Right cardiac atrium (tissue), 5 donors: ENCODE measurements at regions not wholly inside any gene's neighbourhood (a gene's known extent, or its start where the extent isn't known, plus 50 kb on each side); places are given as distances from the start of the nearest gene placed in this dataset.

Experiments
- ATAC-seq, 2 donors: fragments of 200-7000 bp; cut with Tn5 transposase; one replicate each; pipeline versions ENCODE4 v1.8.0 to v1.9.1; 2020; ENCODE audit warnings: moderate library complexity in 2 of 2, mild to moderate bottlenecking in 1 of 2
- DNase-seq, 3 donors: peaks; one replicate each; pipeline ENCODE4 v3.0.0-alpha.2; 2020
- H3K27ac ChIP-seq: one replicate; pipeline ENCODE4 v1.5.1; 2013; ENCODE audit warnings: mild to moderate bottlenecking, low read length, control low read depth, moderate library complexity
- H3K27me3 ChIP-seq: one replicate; pipeline ENCODE4 v1.6.1; 2013; ENCODE audit not compliant: control insufficient read depth, insufficient read depth
- H3K4me1 ChIP-seq: one replicate; pipeline ENCODE4 v1.6.1; 2013; ENCODE audit warnings: low read length; ENCODE audit not compliant: control insufficient read depth, insufficient read depth
- H3K4me3 ChIP-seq: one replicate; pipeline ENCODE4 v1.5.1; 2013; ENCODE audit warnings: low read length, control low read depth
- H3K9me3 ChIP-seq: one replicate; pipeline ENCODE4 v1.6.1; 2013; ENCODE audit warnings: low read length; ENCODE audit not compliant: control insufficient read depth
- WGBS: extraction: QIAGEN DNeasy Blood & Tissue Kit; methylation state at CpG from one replicate; pipeline ENCODE4 v1.1.7; 2013; 5-methylcytosine and 5-hydroxymethylcytosine counted together
- intact Hi-C, 4 donors: fragments of 100-400 bp; cut with DNase I; formaldehyde crosslinking; loops; one replicate each; pipeline versions ENCODE4 v1.11.0 to v1.14.0; 2022 to 2023
- donor health status: healthy with polysubstance abuse.
- donor health status: DM: no; HTN: yes; CAD: no.
- donor health status: DM: no; HTN: no; CAD: no.
- donor health status: DM: no; HTN: yes; CAD: no; lungs with severe emphysema.
- donor health status: DM: yes; HTN: yes; CAD: no.

DNA sequence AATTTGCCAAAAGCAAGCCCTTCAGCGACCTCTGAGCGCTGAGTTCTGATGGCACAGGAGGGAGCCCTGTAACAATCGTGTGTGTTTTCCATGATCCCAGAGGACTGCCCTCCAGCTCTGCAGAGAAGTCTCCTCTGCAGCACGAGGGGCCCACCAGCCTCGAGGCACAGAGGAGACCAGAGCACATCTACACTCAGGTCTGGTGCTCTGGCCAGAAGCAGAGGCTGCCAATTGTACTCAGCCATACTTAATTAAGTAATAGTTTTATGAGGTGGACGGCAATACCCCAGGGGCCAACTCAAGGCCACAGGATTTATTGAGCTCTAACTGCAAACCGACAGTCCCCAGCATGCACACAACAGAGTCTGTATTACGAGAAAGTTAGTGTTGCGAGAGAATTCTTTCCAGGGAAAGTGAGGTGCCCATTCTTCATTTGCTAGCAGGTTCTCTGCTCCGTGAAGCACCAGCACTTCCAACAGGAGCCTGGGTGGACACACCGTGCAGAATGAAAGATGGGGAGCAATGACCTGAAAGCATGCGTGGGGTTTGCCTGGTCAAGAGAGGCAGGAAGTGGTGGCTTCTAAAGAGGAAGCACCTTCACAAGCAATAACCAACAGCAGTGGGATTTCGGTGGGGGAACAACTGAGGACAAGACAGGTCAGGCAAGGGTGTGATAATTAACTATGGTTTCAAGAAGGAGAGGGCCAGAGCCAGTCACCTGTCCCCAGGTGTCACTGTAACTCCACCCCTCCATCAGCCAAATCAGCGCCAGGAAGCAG is 92.8 kb upstream of the FOXC1 start:
- intact Hi-C loops = no loop called here
- Histone ChIP-seq H3K27ac (no peak overlapping the region), H3K27me3 (no peaks in the 10 kb centered on the region), H3K4me3 (no peak overlapping the region), H3K9me3 (no peaks in the 10 kb centered on the region), H3K4me1 (no peaks in the 10 kb centered on the region)
- ATAC-seq (no peak), DNase-seq (no peak)
- WGBS = 77% methylated on average over 14 of the region's 14 CpGs

GRCh38 chr6:1518855-1519254 is 90.9 kb upstream of the FOXC1 start:
- 91% methylated on average over 8 of the region's 8 CpGs for WGBS
- Histone ChIP-seq H3K27me3 (no peaks in the 10 kb centered on the region), H3K4me3 (no peak overlapping the region), H3K4me1 (no peaks in the 10 kb centered on the region), H3K27ac (no peak overlapping the region), H3K9me3 (no peaks in the 10 kb centered on the region)
- ATAC-seq = no peak
- DNase-seq = no peak
- intact Hi-C loops = no loop called here

DNA sequence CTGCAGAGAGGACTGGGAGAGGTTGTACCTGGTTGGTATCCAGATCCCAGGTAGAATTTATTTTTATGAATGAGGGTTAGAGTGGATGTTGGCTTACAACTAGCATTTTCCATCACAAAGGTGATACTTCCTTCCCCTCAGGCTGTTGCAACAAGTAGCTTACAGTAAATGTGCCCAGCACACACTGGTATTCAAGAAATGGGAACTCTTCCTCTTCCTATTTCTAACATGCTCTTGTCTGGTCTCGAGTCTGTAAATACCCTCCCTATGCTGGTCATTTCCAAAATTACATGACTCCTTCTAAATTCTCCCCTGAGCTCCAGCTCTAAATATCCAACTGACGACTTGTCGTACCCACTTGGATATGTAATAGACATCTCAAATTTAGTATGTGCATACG is 90.1 kb upstream of the FOXC1 start:
- no peak for DNase-seq
- no peak overlapping the region for H3K4me3 ChIP-seq
- no peaks in the 10 kb centered on the region for H3K27me3 ChIP-seq
- H3K4me1 ChIP-seq = no peaks in the 10 kb centered on the region
- no peak for ATAC-seq
- intact Hi-C loops = no loop called here
- H3K27ac ChIP-seq = no peak overlapping the region
- WGBS = 66% methylated on average over 4 of the region's 4 CpGs
- no peaks in the 10 kb centered on the region for H3K9me3 ChIP-seq

DNA sequence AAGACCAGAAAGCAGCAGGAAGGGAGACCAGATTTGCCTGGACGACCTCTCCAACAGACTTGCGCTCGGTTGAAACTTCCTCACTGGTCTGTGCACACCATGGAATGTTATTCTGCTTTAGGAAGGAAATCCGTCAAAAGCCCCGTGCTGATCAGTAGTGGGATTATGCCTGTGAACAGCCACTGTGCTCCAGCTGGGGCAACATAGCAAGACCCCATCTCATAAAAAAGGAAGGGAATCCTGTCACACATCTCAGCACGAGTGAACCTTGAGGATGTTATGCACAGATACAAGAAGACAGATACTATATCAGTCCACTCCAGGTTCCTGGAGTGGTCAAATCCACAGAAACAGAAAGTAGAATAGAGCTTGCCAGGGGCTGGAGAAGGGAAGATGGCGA is 86.9 kb upstream of the FOXC1 start:
- Histone ChIP-seq H3K27ac (no peak overlapping the region), H3K27me3 (no peaks in the 10 kb centered on the region), H3K4me3 (no peak overlapping the region), H3K4me1 (no peaks in the 10 kb centered on the region), H3K9me3 (no peaks in the 10 kb centered on the region)
- WGBS = 60% methylated on average over 7 of the region's 7 CpGs
- intact Hi-C loops = no loop called here
- ATAC-seq = no peak
- DNase-seq = no peak

DNA sequence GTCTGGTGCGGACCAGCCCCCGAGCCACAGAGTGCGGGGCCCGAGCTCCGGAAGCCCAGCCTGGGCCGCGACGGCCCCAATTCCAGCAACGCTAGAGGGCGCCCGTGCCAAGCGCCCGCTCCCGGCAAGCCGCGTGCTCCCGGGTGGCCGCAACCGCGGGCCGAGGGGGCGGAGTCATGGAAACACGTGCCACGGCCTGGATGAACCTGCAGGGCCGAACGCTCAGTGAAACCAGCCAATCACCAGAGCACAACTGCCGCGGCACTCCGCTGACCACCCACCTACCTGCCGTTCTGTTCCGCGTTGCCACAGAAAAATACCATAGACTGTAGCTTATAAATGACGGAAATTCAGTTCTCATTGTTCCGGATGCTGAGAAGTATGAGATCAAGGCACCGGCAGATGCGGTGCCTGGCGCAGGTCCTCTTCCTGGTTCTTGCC is 85.7 kb upstream of the FOXC1 start:
- intact Hi-C loops = no loop called here
- H3K27me3 ChIP-seq = no peaks in the 10 kb centered on the region
- ATAC-seq (peak; percentile 73 to 81), DNase-seq (peak; percentile 83 to 91 (median 89))
- WGBS = 14% methylated on average over 37 of the region's 37 CpGs
- H3K9me3 ChIP-seq = no peaks in the 10 kb centered on the region
- no peak overlapping the region for H3K27ac ChIP-seq
- H3K4me1 ChIP-seq = no peaks in the 10 kb centered on the region
- no peak overlapping the region for H3K4me3 ChIP-seq

GRCh38 chr6:1525364-1526038 is 84.2 kb upstream of the FOXC1 start:
- no peak for ATAC-seq
- DNase-seq = no peak
- no peaks in the 10 kb centered on the region for H3K4me1 ChIP-seq
- intact Hi-C loops = no loop called here
- H3K27me3 ChIP-seq = no peaks in the 10 kb centered on the region
- 81% methylated on average over 14 of the region's 14 CpGs for WGBS
- no peak overlapping the region for H3K27ac ChIP-seq
- H3K4me3 ChIP-seq = no peak overlapping the region
- no peaks in the 10 kb centered on the region for H3K9me3 ChIP-seq

- no peak overlapping the region for H3K4me3 ChIP-seq
- H3K4me1 ChIP-seq = no peaks in the 10 kb centered on the region
- peak in 1 of 3 donors; percentile 71 for DNase-seq
- no peaks in the 10 kb centered on the region for H3K27me3 ChIP-seq
- intact Hi-C loops = no loop called here
- ATAC-seq = peak; percentile 19 to 47
- 40% methylated on average over 12 of the region's 12 CpGs for WGBS
- H3K27ac ChIP-seq = no peak overlapping the region
- H3K9me3 ChIP-seq = no peaks in the 10 kb centered on the region
Observed at GRCh38 chr6:1526398-1527072, 83.2 kb upstream of the FOXC1 start.

GRCh38 chr6:1527073-1527457 is 82.7 kb upstream of the FOXC1 start:
- intact Hi-C loops = no loop called here
- WGBS = 17% methylated on average over 11 of the region's 11 CpGs
- no peak overlapping the region for H3K4me3 ChIP-seq
- no peaks in the 10 kb centered on the region for H3K4me1 ChIP-seq
- H3K27ac ChIP-seq = no peak overlapping the region
- DNase-seq (peak; percentile 68 to 87 (median 75)), ATAC-seq (peak; percentile 81 to 87)
- H3K27me3 ChIP-seq = no peaks in the 10 kb centered on the region
- H3K9me3 ChIP-seq = no peaks in the 10 kb centered on the region

GRCh38 chr6:1535295-1535694 is 74.4 kb upstream of the FOXC1 start:
- peak in 1 of 2 donors; percentile 21 for ATAC-seq
- WGBS = 68% methylated on average over 4 of the region's 4 CpGs

DNA sequence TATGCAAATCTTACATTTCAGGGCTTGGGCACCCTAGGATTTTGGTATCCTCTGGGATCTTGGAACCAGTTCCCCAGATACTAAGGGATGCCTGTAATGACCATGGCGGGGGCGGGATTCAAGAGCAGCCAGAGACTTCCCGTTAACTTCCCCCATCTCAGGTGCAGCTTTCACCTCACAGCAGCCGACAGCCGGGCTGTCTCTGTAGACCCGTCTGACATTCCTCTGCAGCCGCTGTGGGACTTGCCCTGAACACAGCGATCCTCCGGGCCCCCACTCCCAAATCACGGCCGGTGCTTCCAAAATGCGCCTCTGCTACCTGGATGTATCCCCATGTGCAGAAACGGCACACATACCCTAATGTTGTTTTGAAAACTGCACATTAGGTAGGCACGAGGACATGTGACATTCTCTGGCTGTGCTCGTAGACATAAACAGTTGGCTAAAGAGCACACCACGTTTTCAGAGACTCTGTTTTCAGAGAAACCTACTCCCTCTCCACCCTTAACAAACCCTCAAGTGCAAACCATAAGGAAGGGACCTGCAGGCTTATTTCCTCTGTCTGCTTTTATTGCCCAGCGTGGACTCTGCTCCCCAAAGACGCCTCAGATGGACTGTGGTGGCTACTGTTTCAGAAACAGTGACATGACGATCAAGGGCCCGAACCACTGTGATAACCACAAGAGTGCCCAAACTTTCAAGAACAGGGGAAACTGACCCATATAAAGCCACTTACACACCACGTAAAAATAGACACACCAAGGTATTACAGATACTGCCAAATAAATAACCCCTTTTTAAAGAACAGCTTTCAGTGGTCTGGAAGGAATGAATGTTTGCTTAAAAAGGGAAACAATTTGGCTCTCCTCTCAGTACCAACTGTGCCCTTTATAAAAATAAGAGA is 72.9 kb upstream of the FOXC1 start:
- ATAC-seq (no peak), DNase-seq (no peak)
- no peaks in the 10 kb centered on the region for H3K4me1 ChIP-seq
- no peaks in the 10 kb centered on the region for H3K9me3 ChIP-seq
- no peaks in the 10 kb centered on the region for H3K27me3 ChIP-seq
- intact Hi-C loops = no loop called here
- no peak overlapping the region for H3K4me3 ChIP-seq
- H3K27ac ChIP-seq = no peak overlapping the region
- 84% methylated on average over 21 of the region's 21 CpGs for WGBS

More at GRCh38 chr6:1535295-1535694, 74.4 kb upstream of the FOXC1 start:
- intact Hi-C loops = no loop called here
- DNase-seq = no peak
- no peaks in the 10 kb centered on the region for H3K27me3 ChIP-seq
- no peaks in the 10 kb centered on the region for H3K4me1 ChIP-seq
- H3K4me3 ChIP-seq = no peak overlapping the region
- no peaks in the 10 kb centered on the region for H3K9me3 ChIP-seq
- no peak overlapping the region for H3K27ac ChIP-seq
